Nephron (organoid): ENCODE measurements at regions not wholly inside any gene's neighbourhood (a gene's known extent, or its start where the extent isn't known, plus 50 kb on each side); places are given as distances from the start of the nearest gene placed in this dataset.
A peak's percentile ranks its signal among the peaks of the same experiment; 100 is the strongest.

ENCODE experiments used
- H3K27ac Mint-ChIP-seq, 3 experiments: 2 replicates each; pipeline ENCODE4 v1.8.0; 2020; ENCODE audit warnings: mixed read lengths in 3 of 3, mild to moderate bottlenecking in 2 of 3, moderate library complexity in 1 of 3
- H3K27me3 Mint-ChIP-seq: 2 replicates; pipeline ENCODE4 v1.8.0; 2021; ENCODE audit warnings: low read depth, mild to moderate bottlenecking, moderate library complexity, mixed read lengths
- H3K36me3 Mint-ChIP-seq: 2 replicates; pipeline ENCODE4 v1.8.0; 2020; ENCODE audit warnings: low read depth, mixed read lengths
- H3K4me1 Mint-ChIP-seq: 2 replicates; pipeline ENCODE4 v1.8.0; 2020; ENCODE audit warnings: mixed read lengths
- H3K4me3 Mint-ChIP-seq, 3 experiments: 2 replicates each; pipeline ENCODE4 v1.8.0; 2020; ENCODE audit warnings: mild to moderate bottlenecking in 3 of 3, mixed read lengths in 3 of 3, moderate library complexity in 2 of 3
- H3K9me3 Mint-ChIP-seq: 2 replicates; pipeline ENCODE4 v1.8.0; 2020; ENCODE audit warnings: mixed read lengths
- CTCF ChIP-seq, 3 experiments: fragments of 200-600 bp; sonication (generic); IDR thresholded peaks; one replicate each; pipeline ENCODE4 v1.5.0; 2021; ENCODE audit warnings: antibody characterized with exemption in 3 of 3; ENCODE audit not compliant: unreplicated experiment in 3 of 3

- no peak for TF ChIP-seq CTCF (IDR thresholded peaks at IDR 0.05; ENCODE audit: unreplicated experiment in 3 of 3)
- H3K27me3 Mint-ChIP-seq, result no peaks in the 10 kb centered on the region
- no peak overlapping the region for H3K27ac Mint-ChIP-seq
- peaks cover 19% of the 10 kb centered on the region for H3K4me1 Mint-ChIP-seq
- H3K36me3 Mint-ChIP-seq, result no peaks in the 10 kb centered on the region
- H3K4me3 Mint-ChIP-seq, result no peak overlapping the region
- H3K9me3 Mint-ChIP-seq, result no peaks in the 10 kb centered on the region
Measured at GRCh38 chr18:6493194-6493593, 78.5 kb upstream of the L3MBTL4 start.

- no peak for TF ChIP-seq CTCF (IDR thresholded peaks at IDR 0.05; ENCODE audit: unreplicated experiment in 3 of 3)
- H3K36me3 Mint-ChIP-seq, result no peaks in the 10 kb centered on the region
- H3K9me3 Mint-ChIP-seq, result no peaks in the 10 kb centered on the region
- no peak overlapping the region for H3K4me3 Mint-ChIP-seq
- peak overlapping the region in 2 of 3 experiments; percentile 54 to 92 for H3K27ac Mint-ChIP-seq
- no peaks in the 10 kb centered on the region for H3K27me3 Mint-ChIP-seq
- H3K4me1 Mint-ChIP-seq, result peaks cover 24% of the 10 kb centered on the region
Measured at GRCh38 chr18:6495536-6495935, 80.8 kb upstream of the L3MBTL4 start.

- no peaks in the 10 kb centered on the region for H3K27me3 Mint-ChIP-seq
- no peak for TF ChIP-seq CTCF (IDR thresholded peaks at IDR 0.05; ENCODE audit: unreplicated experiment in 3 of 3)
- peaks cover 24% of the 10 kb centered on the region for H3K4me1 Mint-ChIP-seq
- H3K36me3 Mint-ChIP-seq, result no peaks in the 10 kb centered on the region
- H3K4me3 Mint-ChIP-seq, result no peak overlapping the region
- H3K9me3 Mint-ChIP-seq, result no peaks in the 10 kb centered on the region
- no peak overlapping the region for H3K27ac Mint-ChIP-seq
Measured at GRCh38 chr18:6497543-6497942, 82.8 kb upstream of the L3MBTL4 start.

- no peaks in the 10 kb centered on the region for H3K9me3 Mint-ChIP-seq
- H3K4me3 Mint-ChIP-seq, result no peak overlapping the region
- H3K27me3 Mint-ChIP-seq, result peaks cover 4% of the 10 kb centered on the region
- H3K36me3 Mint-ChIP-seq, result no peaks in the 10 kb centered on the region
- peaks cover 24% of the 10 kb centered on the region for H3K4me1 Mint-ChIP-seq
- H3K27ac Mint-ChIP-seq, result peak overlapping the region in 2 of 3 experiments; percentile 10
- no peak for TF ChIP-seq CTCF (IDR thresholded peaks at IDR 0.05; ENCODE audit: unreplicated experiment in 3 of 3)
Measured at GRCh38 chr18:6498289-6498856, 83.7 kb upstream of the L3MBTL4 start.

GRCh38 chr18:6504605-6505497 lies 90.1 kb upstream of the L3MBTL4 start:
- no peak for TF ChIP-seq CTCF (IDR thresholded peaks at IDR 0.05; ENCODE audit: unreplicated experiment in 3 of 3)
- no peak overlapping the region for H3K4me3 Mint-ChIP-seq
- peaks cover 16% of the 10 kb centered on the region for H3K4me1 Mint-ChIP-seq
- peaks cover 4% of the 10 kb centered on the region for H3K27me3 Mint-ChIP-seq
- peak overlapping the region in 2 of 3 experiments; percentile 12 to 35 for H3K27ac Mint-ChIP-seq
- no peaks in the 10 kb centered on the region for H3K36me3 Mint-ChIP-seq
- H3K9me3 Mint-ChIP-seq, result no peaks in the 10 kb centered on the region
